Fibroblast of pulmonary artery (primary cell): ENCODE measurements at regions not wholly inside any gene's neighbourhood (a gene's known extent, or its start where the extent isn't known, plus 50 kb on each side); places are given as distances from the start of the nearest gene placed in this dataset.
"Not testable (repeated sequence)": the region's sequence is repeated elsewhere in the genome, so short reads cannot be mapped to it uniquely, and the experiment has no call there.

Source experiments
- DNase-seq: peaks from one replicate; pipeline ENCODE4 v3.0.0-alpha.2; 2010; ENCODE audit warnings: low read depth
- H3K4me3 ChIP-seq: replicated peaks from 2 replicates; pipeline ENCODE4 v1.5.1; 2011; ENCODE audit warnings: low read depth, mild to moderate bottlenecking, control low read depth, low read length, moderate library complexity
- CTCF ChIP-seq: IDR thresholded peaks from 2 replicates; pipeline ENCODE4 v1.5.1; 2011; ENCODE audit warnings: mild to moderate bottlenecking, control low read depth, low read length, inconsistent platforms; ENCODE audit errors: missing control alignments

- H3K4me3 ChIP-seq: no peak overlapping the region
- peak; percentile 39 for DNase-seq
- TF ChIP-seq CTCF: no peak
Measured at GRCh38 chr2:67159929-67160328, 237.2 kb upstream of the ETAA1 start.

- H3K4me3 ChIP-seq: no peak overlapping the region
- TF ChIP-seq CTCF: no peak
- DNase-seq: no peak
Measured at GRCh38 chr2:67164771-67165522, 232.2 kb upstream of the ETAA1 start.

GRCh38 chr2:67165523-67165990 is 231.6 kb upstream of the ETAA1 start:
- no peak overlapping the region for H3K4me3 ChIP-seq
- TF ChIP-seq CTCF: no peak
- no peak for DNase-seq

GRCh38 chr2:67166511-67166910 is 230.6 kb upstream of the ETAA1 start:
- not testable (repeated sequence) for H3K4me3 ChIP-seq, DNase-seq

GRCh38 chr2:67169417-67170140 is 227.6 kb upstream of the ETAA1 start:
- DNase-seq: no peak
- H3K4me3 ChIP-seq: no peak overlapping the region

GRCh38 chr2:67179526-67179925 is 217.6 kb upstream of the ETAA1 start:
- no peak overlapping the region for H3K4me3 ChIP-seq
- no peak for DNase-seq
- no peak for TF ChIP-seq CTCF

More at GRCh38 chr2:67169417-67170140, 227.6 kb upstream of the ETAA1 start:
- no peak for TF ChIP-seq CTCF

- TF ChIP-seq CTCF: no peak
- DNase-seq: no peak
- H3K4me3 ChIP-seq: no peak overlapping the region
Measured at GRCh38 chr2:67180841-67181240, 216.3 kb upstream of the ETAA1 start.
